ENCODE measurements at regions not wholly inside any gene's neighbourhood (a gene's known extent, or its start where the extent isn't known, plus 50 kb on each side); places are given as distances from the start of the nearest gene placed in this dataset.
"Not testable (repeated sequence)": the region's sequence is repeated elsewhere in the genome, so short reads cannot be mapped to it uniquely, and the experiment has no call there.

GRCh38 chr5:56631719-56632118, 183.6 kb upstream of the MAP3K1 start:
- DNase-seq (ENCODE audit: low spot score), result no peak

GRCh38 chr5:56628616-56629015, 186.7 kb upstream of the MAP3K1 start:
- not testable (repeated sequence) for DNase-seq (ENCODE audit: low spot score)

More at GRCh38 chr5:56631719-56632118, 183.6 kb upstream of the MAP3K1 start:
- no peak for TF ChIP-seq CTCF (IDR thresholded peaks at IDR 0.05; ENCODE audit: extremely low read depth, missing control alignments)

- no peak for TF ChIP-seq CTCF (IDR thresholded peaks at IDR 0.05; ENCODE audit: extremely low read depth, missing control alignments)
- no peak for DNase-seq (ENCODE audit: low spot score)
Measured at GRCh38 chr5:56625541-56625940, 189.8 kb upstream of the MAP3K1 start.

GRCh38 chr5:56624751-56625150, 190.6 kb upstream of the MAP3K1 start:
- no peak for TF ChIP-seq CTCF (IDR thresholded peaks at IDR 0.05; ENCODE audit: extremely low read depth, missing control alignments)
- DNase-seq (ENCODE audit: low spot score), result no peak

GRCh38 chr5:56622141-56622540, 193.2 kb upstream of the MAP3K1 start:
- DNase-seq (ENCODE audit: low spot score), result no peak
- no peak for TF ChIP-seq CTCF (IDR thresholded peaks at IDR 0.05; ENCODE audit: extremely low read depth, missing control alignments)

GRCh38 chr5:56620903-56621677, 194.3 kb upstream of the MAP3K1 start:
- TF ChIP-seq CTCF (IDR thresholded peaks at IDR 0.05; ENCODE audit: extremely low read depth, missing control alignments), result no peak
- DNase-seq (ENCODE audit: low spot score), result no peak

GRCh38 chr5:56617998-56618397, 197.4 kb upstream of the MAP3K1 start:
- TF ChIP-seq CTCF (IDR thresholded peaks at IDR 0.05; ENCODE audit: extremely low read depth, missing control alignments), result no peak
- no peak for DNase-seq (ENCODE audit: low spot score)

Data from GM20000 (cell line).